WTC11 (cell line): ENCODE measurements at regions not wholly inside any gene's neighbourhood (a gene's known extent, or its start where the extent isn't known, plus 50 kb on each side); places are given as distances from the start of the nearest gene placed in this dataset.
"Not testable (repeated sequence)": the region's sequence is repeated elsewhere in the genome, so short reads cannot be mapped to it uniquely, and the experiment has no call there.

Source experiments
- ATAC-seq: fragments of 200-7000 bp; cut with Tn5 transposase; 2 replicates; pipeline ENCODE4 v1.10.0; 2021; ENCODE audit warnings: mild to moderate bottlenecking, moderate library complexity
- CTCF ChIA-PET: fragments of 300-600 bp; sonication (Branson Sonifier 250); formaldehyde crosslinking; loops from one replicate; lab custom pipeline; 2021; ENCODE audit warnings: antibody characterized with exemption; lab: Charles Lee
- POLR2A ChIA-PET: fragments of 350-600 bp; sonication (Branson Sonifier 250); formaldehyde crosslinking; loops from one replicate; lab custom pipeline; 2021; ENCODE audit warnings: antibody characterized with exemption; lab: Charles Lee
- DNase-seq: peaks from one replicate; pipeline ENCODE4 v3.0.0; 2021; ENCODE audit warnings: low spot score
- H3K27ac Mint-ChIP-seq: 2 replicates; pipeline ENCODE4 v1.8.0; 2021; ENCODE audit warnings: mixed read lengths
- H3K27me3 Mint-ChIP-seq: 2 replicates; pipeline ENCODE4 v1.8.0; 2021; ENCODE audit warnings: low read depth, mild to moderate bottlenecking, moderate library complexity, mixed read lengths
- H3K36me3 Mint-ChIP-seq: 2 replicates; pipeline ENCODE4 v1.8.0; 2021; ENCODE audit warnings: mixed read lengths
- H3K4me1 Mint-ChIP-seq: 2 replicates; pipeline ENCODE4 v1.8.0; 2022; ENCODE audit warnings: mixed read lengths
- H3K4me3 Mint-ChIP-seq: 2 replicates; pipeline ENCODE4 v1.8.0; 2021; ENCODE audit warnings: mild to moderate bottlenecking, moderate library complexity, mixed read lengths
- H3K9me3 Mint-ChIP-seq: 2 replicates; pipeline ENCODE4 v1.8.0; 2021; ENCODE audit warnings: mixed read lengths
- ARID4B ChIP-seq: sonication (generic); formaldehyde crosslinking; IDR thresholded peaks from 2 replicates; pipeline ENCODE4 v1.8.0; 2023; ENCODE audit warnings: missing genetic modification reagents, mild to moderate bottlenecking, borderline replicate concordance
- ATF1 ChIP-seq: sonication (generic); formaldehyde crosslinking; IDR thresholded peaks from 2 replicates; pipeline ENCODE4 v1.8.1; 2023; ENCODE audit warnings: mild to moderate bottlenecking, moderate library complexity, missing genetic modification reagents
- CREB1 ChIP-seq: sonication (generic); formaldehyde crosslinking; IDR thresholded peaks from 2 replicates; pipeline ENCODE4 v1.8.0; 2023; ENCODE audit warnings: mild to moderate bottlenecking, missing genetic modification reagents
- FOXJ3 ChIP-seq: sonication (generic); formaldehyde crosslinking; IDR thresholded peaks from 2 replicates; pipeline ENCODE4 v1.9.0; 2021; ENCODE audit warnings: missing genetic modification reagents, mild to moderate bottlenecking, borderline replicate concordance
- GABPB1 ChIP-seq: sonication (generic); formaldehyde crosslinking; IDR thresholded peaks from 2 replicates; pipeline ENCODE4 v1.8.1; 2023; ENCODE audit warnings: mild to moderate bottlenecking, missing genetic modification reagents
- TEAD1 ChIP-seq: sonication (generic); formaldehyde crosslinking; IDR thresholded peaks from 2 replicates; pipeline ENCODE4 v1.8.0; 2022; ENCODE audit warnings: mild to moderate bottlenecking, missing genetic modification reagents
- TEAD4 ChIP-seq: sonication (generic); formaldehyde crosslinking; IDR thresholded peaks from 2 replicates; pipeline ENCODE4 v1.8.0; 2022; ENCODE audit warnings: mild to moderate bottlenecking, missing genetic modification reagents
- TP53 ChIP-seq: sonication (generic); formaldehyde crosslinking; IDR thresholded peaks from 2 replicates; pipeline ENCODE4 v1.8.1; 2023; ENCODE audit warnings: mild to moderate bottlenecking, missing genetic modification reagents
- ZNF232 ChIP-seq: sonication (generic); formaldehyde crosslinking; IDR thresholded peaks from 2 replicates; pipeline ENCODE4 v1.8.0; 2022; ENCODE audit warnings: mild to moderate bottlenecking, missing genetic modification reagents
- ZNF263 ChIP-seq: sonication (generic); formaldehyde crosslinking; IDR thresholded peaks from 2 replicates; pipeline ENCODE4 v1.8.1; 2022; ENCODE audit warnings: low read depth, mild to moderate bottlenecking, moderate library complexity, missing genetic modification reagents
- ZNF425 ChIP-seq: fragments of 250-450 bp; sonication (Bioruptor Pico); conservative IDR thresholded peaks from 2 replicates; pipeline ENCODE4 v1.9.0; 2021; ENCODE audit warnings: mild to moderate bottlenecking
- TF ChIP-seq, protein P1 (sequence below): sonication (generic); formaldehyde crosslinking; IDR thresholded peaks from 2 replicates; pipeline ENCODE4 v1.8.1; 2023; ENCODE audit warnings: mild to moderate bottlenecking, missing genetic modification reagents, moderate library complexity
- TF ChIP-seq, protein P2 (sequence below): sonication (generic); formaldehyde crosslinking; IDR thresholded peaks from 2 replicates; pipeline ENCODE4 v1.8.1; 2022; ENCODE audit warnings: low read depth, mild to moderate bottlenecking, moderate library complexity, missing genetic modification reagents, borderline replicate concordance

DNA sequence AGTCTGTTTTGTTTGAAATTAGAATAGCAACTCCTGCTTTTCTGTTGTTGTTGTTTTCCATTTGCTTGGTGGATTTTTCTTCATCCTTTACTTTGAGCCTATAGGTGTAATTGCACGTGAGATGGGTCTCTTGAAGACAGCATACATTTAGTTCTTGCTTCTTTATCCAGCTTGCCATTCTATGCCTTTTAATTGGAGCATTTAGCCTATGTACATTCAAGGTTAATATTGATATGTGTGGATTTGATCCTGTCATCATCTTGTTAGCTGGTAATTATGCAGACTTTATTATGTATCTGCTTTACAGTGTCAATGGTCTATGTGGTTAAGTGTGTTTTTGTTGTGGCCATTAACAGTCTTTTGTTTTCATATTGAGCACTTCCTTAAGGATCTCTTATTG is 708.9 kb upstream of the ANKRD30A start:
- no peak for TF ChIP-seq ATF1 (CRISPR knock-in tag)
- no peak for TF ChIP-seq ARID4B (CRISPR knock-in tag)
- no peak for TF ChIP-seq TEAD1 (CRISPR knock-in tag)
- TF ChIP-seq TEAD4 (CRISPR knock-in tag), result no peak
- no peak for TF ChIP-seq ZNF232
- TF ChIP-seq, protein P1, sequence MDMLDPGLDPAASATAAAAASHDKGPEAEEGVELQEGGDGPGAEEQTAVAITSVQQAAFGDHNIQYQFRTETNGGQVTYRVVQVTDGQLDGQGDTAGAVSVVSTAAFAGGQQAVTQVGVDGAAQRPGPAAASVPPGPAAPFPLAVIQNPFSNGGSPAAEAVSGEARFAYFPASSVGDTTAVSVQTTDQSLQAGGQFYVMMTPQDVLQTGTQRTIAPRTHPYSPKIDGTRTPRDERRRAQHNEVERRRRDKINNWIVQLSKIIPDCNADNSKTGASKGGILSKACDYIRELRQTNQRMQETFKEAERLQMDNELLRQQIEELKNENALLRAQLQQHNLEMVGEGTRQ (CRISPR knock-in tag), result no peak
- TF ChIP-seq, all 79 proteins: peak for 0
- POLR2A ChIA-PET, result no interaction called here

DNA sequence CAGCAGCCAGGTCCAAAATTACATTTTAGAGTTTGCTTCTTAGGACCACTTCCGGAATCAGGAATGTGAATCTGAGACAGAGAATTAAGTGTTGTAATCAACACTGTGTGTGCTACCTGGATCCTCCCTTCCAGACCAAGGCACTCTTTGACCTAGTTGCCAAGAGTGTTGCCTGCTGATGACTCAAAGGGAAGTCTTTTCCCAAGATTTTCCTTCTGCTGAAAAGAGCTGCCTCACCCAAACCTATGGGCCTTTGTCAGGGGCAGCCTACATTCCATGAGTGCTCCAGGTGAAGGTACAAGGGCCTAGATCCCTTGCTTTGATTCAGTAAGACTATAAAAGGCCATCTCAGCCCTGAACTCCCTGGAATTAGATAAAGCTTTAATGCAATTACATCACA is 712.5 kb upstream of the ANKRD30A start:
- ChIA-PET POLR2A (no interaction called here), CTCF (no interaction called here)
- H3K36me3 Mint-ChIP-seq, result peaks cover 16% of the 10 kb centered on the region

More for the DNA sequence above, 708.9 kb upstream of the ANKRD30A start:
- no peak overlapping the region for H3K27ac Mint-ChIP-seq
- CTCF ChIA-PET, result no interaction called here
- H3K27me3 Mint-ChIP-seq, result no peaks in the 10 kb centered on the region
- peaks cover 16% of the 10 kb centered on the region for H3K36me3 Mint-ChIP-seq
- H3K9me3 Mint-ChIP-seq, result peaks cover 23% of the 10 kb centered on the region
- no peak overlapping the region for H3K4me3 Mint-ChIP-seq
- H3K4me1 Mint-ChIP-seq, result peaks cover 1% of the 10 kb centered on the region
- ATAC-seq (no peak), DNase-seq (no peak)

GRCh38 chr10:36400238-36400637 is 725.2 kb upstream of the ANKRD30A start:
- CTCF ChIA-PET, ATAC-seq, H3K27me3 Mint-ChIP-seq, DNase-seq, H3K4me3 Mint-ChIP-seq, H3K27ac Mint-ChIP-seq, POLR2A ChIA-PET, H3K4me1 Mint-ChIP-seq: not testable (repeated sequence)
- Mint-ChIP-seq H3K36me3 (peaks cover 18% of the 10 kb centered on the region), H3K9me3 (peaks cover 33% of the 10 kb centered on the region)

More for the DNA sequence above, 712.5 kb upstream of the ANKRD30A start:
- no peak for TF ChIP-seq GABPB1 (CRISPR knock-in tag)
- TF ChIP-seq CREB1, result no peak
- TF ChIP-seq FOXJ3, result no peak
- no peak for TF ChIP-seq ZNF425 (CRISPR knock-in tag)
- no peak for TF ChIP-seq TP53 (CRISPR knock-in tag)
- no peak for TF ChIP-seq ZNF263 (CRISPR knock-in tag)
- TF ChIP-seq, protein P2, sequence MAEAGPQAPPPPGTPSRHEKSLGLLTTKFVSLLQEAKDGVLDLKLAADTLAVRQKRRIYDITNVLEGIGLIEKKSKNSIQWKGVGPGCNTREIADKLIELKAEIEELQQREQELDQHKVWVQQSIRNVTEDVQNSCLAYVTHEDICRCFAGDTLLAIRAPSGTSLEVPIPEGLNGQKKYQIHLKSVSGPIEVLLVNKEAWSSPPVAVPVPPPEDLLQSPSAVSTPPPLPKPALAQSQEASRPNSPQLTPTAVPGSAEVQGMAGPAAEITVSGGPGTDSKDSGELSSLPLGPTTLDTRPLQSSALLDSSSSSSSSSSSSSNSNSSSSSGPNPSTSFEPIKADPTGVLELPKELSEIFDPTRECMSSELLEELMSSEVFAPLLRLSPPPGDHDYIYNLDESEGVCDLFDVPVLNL (CRISPR knock-in tag), result no peak
- DNase-seq, result no peak
- H3K9me3 Mint-ChIP-seq, result peaks cover 23% of the 10 kb centered on the region
- no peak overlapping the region for H3K4me3 Mint-ChIP-seq
- H3K27me3 Mint-ChIP-seq, result no peaks in the 10 kb centered on the region
- ATAC-seq, result no peak
- no peaks in the 10 kb centered on the region for H3K4me1 Mint-ChIP-seq
- H3K27ac Mint-ChIP-seq, result no peak overlapping the region
